Islet precursor cell (in vitro differentiated cells): ENCODE measurements at regions not wholly inside any gene's neighbourhood (a gene's known extent, or its start where the extent isn't known, plus 50 kb on each side); places are given as distances from the start of the nearest gene placed in this dataset.
"Not testable (repeated sequence)": the region's sequence is repeated elsewhere in the genome, so short reads cannot be mapped to it uniquely, and the experiment has no call there.

Experiments used
- DNase-seq: peaks from one replicate; pipeline ENCODE4 v3.0.0-alpha.2; 2018

GRCh38 chr3:151675858-151676615 lies 57.7 kb upstream of the AADACL2 start:
- no peak for DNase-seq

GRCh38 chr3:151673974-151674373 lies 59.8 kb upstream of the AADACL2 start:
- no peak for DNase-seq

DNA sequence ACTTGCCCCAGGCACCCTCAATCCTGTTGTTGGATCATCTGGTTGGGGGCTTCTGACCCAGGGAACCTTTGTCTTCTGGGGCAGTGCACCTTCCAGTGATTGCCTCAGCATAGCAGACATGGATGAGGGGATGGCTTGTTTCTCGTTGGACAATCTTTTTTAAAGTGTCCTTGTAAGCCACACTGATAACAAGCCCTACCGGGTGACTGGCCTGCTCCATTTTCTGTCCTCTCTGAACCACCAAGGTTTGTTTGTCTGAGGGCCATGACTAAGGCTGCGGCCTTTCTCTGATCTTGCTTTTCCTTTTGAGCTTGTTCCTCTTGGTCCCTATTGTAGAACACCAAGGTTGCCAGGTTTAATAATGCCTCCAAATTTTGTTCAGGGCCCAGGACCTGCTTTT lies 66.0 kb upstream of the AADACL2 start:
- not testable (repeated sequence) for DNase-seq

DNA sequence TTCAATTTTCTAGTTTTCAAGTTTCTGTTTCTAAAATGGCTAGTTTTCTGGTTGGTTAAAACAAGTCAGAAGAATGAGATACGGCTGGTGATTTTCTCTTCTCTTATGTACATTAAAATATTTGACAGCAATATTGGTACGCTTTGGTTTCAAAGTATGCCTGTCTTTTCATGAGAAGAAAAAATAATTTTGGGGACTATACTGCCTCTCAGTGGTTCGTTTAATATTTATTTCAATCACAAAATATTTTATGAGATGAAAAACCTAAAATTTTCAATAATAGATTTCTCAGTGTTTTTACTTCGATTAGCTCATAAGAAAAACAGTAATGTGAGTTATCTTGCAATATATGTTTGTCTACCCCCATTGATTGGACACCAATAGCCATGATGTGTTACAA lies 72.8 kb upstream of the AADACL2 start:
- no peak for DNase-seq

DNA sequence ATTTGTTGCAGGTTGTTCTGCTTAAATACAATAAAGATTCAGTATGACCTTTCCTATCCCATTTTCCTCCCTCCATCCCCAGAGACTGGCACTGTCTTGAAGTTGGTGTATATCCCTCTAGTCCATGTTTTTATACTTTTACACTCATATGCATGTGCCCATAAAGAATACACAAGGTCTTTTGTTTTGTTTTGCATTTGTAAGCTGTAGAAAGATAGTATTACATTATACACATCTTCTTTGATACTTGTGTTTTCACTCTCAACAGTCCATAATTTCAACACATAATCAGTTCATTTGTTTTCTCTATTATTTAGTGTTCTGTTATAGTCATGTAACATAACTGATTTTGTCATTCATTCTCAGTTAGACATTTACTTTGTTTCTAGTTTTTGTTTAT lies 88.7 kb upstream of the AADACL2 start:
- no peak for DNase-seq

DNA sequence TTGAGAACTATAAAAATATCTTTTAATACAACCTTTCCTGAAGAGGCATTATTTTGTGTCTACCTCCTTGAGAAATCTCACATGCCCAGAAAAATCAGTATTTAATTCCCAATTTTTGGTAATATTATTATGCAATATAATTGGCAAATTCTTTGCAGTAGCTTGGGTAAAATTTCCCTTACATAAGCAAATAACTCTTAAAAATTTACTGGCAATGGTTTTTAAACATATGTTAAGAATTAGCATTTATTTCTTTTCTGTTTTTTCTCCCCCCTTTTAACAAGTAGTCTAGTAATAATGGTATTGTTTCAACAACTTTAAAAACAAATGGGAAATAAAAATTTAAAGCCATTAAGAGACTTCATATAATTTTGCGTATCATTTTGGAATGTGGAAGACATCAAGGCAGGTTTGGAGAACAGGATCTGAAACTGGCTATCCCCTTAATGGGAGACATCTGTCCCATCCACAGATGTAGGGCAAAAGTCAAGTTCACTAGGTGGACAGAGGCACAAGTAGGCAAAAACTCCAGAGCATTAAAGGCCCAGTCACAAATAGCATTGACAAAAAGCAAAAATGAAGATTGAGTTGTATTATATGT lies 89.6 kb upstream of the AADACL2 start:
- DNase-seq: no peak

GRCh38 chr3:151639418-151639740 lies 94.3 kb upstream of the AADACL2 start:
- DNase-seq: no peak

- DNase-seq: peak; percentile 74
Observed at GRCh38 chr3:151638555-151639417, 94.9 kb upstream of the AADACL2 start.

DNA sequence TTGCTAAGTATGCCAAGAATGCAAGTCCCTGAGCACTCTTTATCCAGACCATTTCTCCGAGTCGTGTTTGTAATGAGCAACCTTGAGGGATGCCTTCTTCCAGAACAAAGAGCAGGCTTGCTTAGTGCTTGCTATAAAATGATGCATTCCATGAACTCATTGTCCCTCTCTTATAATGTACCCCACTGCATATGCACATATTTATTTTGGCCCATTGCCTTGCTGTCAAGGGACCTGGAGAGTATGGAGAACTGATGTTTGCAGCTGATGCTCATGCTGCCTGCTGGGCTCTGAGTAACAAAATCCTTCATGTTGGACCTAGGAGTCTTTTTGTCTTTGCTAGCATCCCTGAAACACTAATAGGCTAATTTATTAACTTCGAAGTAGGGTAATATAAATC lies 97.8 kb upstream of the AADACL2 start:
- no peak for DNase-seq

DNA sequence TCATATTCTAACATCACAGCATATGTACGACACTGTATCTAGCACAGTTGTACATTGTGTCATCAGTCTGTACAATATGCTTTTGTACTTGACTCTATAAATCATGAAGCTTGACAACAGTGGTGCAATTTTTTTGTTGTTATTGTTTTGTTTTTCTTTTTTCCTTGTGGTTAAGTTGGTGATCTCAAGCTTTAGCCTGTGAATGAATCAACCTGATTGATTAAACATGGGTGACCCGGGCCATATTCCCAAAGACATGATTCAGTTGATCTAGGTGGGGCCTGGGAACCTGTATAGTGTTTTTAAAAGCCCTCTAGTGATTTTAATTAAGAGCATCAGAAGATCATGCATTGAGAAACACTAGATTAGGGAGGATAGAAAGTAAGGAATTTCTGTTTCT lies 101.8 kb upstream of the AADACL2 start:
- DNase-seq: no peak

- DNase-seq: no peak
Observed at GRCh38 chr3:151630938-151631441, 102.7 kb upstream of the AADACL2 start.

DNA sequence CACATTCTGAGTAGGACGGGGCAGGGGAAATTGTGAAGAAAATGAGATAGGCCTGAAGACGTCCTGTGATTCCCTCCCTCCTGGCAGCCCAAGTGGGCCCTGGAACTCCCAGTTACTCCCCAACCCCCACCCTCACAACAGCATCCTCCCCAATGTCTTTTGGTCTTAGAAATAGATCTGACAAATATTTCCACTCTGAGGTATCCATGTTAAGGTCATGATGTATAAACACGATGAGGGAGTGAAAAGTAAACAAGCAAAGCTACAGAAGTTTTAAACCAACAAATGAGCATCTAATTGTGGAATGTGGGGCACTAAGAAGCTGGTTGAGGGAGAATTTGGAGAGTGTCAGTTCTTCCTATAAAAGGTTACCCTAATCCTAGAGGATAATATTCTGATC lies 103.7 kb upstream of the AADACL2 start:
- no peak for DNase-seq

DNA sequence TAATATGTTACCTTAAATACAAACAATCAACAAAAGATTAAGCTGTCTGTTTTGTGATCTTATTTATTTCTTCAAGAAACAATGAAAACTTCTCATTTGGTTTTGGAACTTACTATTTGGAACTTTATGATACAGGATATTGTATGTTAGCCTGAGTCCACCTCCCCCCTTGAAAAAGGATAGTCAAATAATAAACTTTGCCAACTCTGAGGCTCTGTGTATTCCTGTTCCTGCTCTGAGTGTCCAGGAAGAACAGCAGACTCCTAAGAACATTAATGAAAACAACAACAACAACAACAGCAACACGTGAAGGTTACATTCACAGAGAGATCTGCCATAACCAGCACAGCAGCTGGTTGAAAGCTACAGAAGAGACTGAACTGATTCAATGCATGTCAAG lies 108.1 kb upstream of the AADACL2 start:
- DNase-seq: no peak

GRCh38 chr3:151625086-151625485 lies 108.6 kb upstream of the AADACL2 start:
- DNase-seq: no peak

DNA sequence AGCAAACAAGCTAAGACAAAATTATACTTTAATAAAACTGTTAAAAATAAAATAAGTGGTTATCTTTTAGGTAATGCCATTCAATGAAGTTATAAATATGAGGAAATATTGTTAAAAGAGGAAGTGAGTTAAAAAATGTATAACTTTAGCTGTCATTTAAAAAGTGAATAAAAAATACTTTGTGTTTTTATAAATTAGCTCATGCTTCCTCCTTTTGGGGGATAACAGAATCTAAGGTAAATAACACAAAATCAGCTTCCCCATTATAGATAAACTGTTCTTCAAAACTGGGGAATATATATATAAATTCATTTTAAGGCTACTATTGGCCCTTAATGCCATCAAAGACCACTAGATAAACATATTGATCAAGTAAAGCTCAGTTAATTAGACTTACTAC lies 113.7 kb upstream of the AADACL2 start:
- DNase-seq: no peak

- DNase-seq: no peak
Observed at GRCh38 chr3:151615464-151615863, 118.3 kb upstream of the AADACL2 start.

DNA sequence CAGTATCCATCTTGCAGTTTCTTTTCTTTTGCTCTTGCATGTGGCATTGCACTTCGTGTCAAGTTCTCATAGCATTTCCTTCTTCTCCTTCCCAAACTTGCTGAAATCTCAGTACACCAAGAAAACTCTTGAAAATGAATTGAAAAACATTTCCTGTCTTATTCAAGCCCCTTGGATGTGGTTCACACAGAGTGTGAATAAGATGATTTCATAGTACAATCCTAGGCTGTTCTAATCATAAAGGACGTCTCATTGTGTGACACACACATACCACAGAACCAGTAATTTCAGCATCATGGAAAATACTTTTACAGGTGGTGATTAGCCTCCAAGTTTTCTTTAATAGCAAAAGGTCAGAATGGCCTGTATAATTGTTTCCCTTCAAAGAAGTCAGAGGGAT lies 121.6 kb upstream of the AADACL2 start:
- DNase-seq: no peak

GRCh38 chr3:151611419-151611818 lies 122.3 kb upstream of the AADACL2 start:
- no peak for DNase-seq

DNA sequence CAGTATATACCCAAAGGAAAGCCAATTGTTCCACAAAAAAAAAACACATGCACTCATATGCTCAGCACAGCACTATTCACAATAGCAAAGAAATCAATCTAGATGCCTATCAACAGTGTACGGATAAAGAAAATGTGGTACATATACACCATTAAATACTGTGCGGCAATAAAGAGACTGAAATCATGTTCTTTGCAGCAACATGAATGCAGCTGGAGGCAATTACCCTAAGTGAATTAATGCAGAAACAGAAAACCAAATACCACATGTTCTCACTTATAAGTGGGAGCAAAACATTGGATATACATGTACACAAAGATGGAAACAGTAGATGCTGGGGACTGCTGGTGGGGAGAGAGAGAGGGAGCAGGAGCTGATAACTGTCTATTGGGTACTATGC lies 124.2 kb upstream of the AADACL2 start:
- no peak for DNase-seq

GRCh38 chr3:151604891-151605290 lies 128.8 kb upstream of the AADACL2 start:
- DNase-seq: no peak

DNA sequence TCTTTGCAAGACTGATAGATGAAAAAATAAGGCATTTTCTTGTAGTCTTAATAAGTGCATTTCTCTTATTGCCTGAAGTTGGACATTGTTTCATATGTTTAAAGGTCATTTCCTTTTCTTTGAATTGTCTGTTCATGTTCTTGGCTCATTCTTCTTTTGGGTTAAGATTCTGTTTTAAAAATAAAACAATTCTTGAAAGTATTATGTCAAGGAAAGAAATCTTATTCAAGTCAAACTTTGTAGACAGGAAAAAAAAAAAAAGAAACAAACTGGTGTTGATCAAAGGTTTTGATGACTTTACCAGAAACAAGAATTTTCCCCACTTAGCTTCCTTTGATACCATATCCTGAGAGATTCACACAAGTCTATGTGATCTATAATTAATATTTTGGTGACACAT lies 132.9 kb upstream of the AADACL2 start:
- no peak for DNase-seq

DNA sequence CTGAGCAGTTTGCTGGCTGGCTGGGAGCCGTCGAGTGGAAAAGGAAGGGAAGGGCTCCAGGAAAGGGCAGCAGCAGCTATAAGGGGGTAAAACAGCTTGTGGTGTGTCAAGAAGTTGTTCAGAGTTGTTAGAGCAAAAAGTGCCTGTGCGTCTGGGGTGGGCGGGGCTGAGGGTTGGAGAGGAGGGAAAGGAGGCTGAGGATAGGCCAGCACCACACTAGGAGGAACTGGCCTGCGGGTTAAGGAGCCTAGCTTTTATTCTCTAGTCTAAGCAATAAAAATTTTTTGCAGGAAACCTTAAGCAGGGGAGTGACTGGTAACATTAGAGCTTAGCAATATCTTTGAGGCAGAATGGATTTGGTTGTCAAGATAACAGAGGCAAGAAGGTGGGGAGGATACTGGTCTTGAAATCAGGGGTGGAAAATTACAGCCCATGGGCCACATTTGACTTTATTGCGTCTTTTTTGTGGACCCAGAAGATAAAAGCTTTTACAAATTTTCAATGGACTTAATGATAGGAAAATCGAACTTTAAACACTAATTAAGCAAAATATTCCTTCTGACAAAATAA lies 134.5 kb upstream of the AADACL2 start:
- peak; percentile 54 for DNase-seq

GRCh38 chr3:151596940-151597339 lies 136.1 kb upstream of the IGSF10 start:
- DNase-seq: no peak

GRCh38 chr3:151593928-151594327 lies 133.1 kb upstream of the IGSF10 start:
- DNase-seq: no peak
